ENCODE measurements at regions not wholly inside any gene's neighbourhood (a gene's known extent, or its start where the extent isn't known, plus 50 kb on each side); places are given as distances from the start of the nearest gene placed in this dataset.

- no peaks in the 10 kb centered on the region for H3K36me3 ChIP-seq (ENCODE audit: insufficient read depth, insufficient read length, low read length)
- H3K9me3 ChIP-seq (ENCODE audit: insufficient read depth, low read length), result no peaks in the 10 kb centered on the region; the same call in 1 of the 2 replicates
- H3K27me3 ChIP-seq (ENCODE audit: insufficient read depth, insufficient read length), result no peaks in the 10 kb centered on the region
- no peaks in the 10 kb centered on the region for H3K4me1 ChIP-seq (ENCODE audit: insufficient read depth, insufficient read length)
- H3K9ac ChIP-seq (ENCODE audit: insufficient read length, low read depth), result no peak overlapping the region
- TF ChIP-seq SUZ12 (IDR thresholded peaks at IDR 0.05; ENCODE audit: extremely low read depth, insufficient read depth, insufficient read length) (no peak), YY1 (IDR thresholded peaks at IDR 0.05; ENCODE audit: insufficient read depth, insufficient read length) (no peak), ZNF274 (IDR thresholded peaks at IDR 0.05; ENCODE audit: low read depth, low read length) (no peak)
- DNase-seq (ENCODE audit: low read depth, low spot score), result no peak
- no peak overlapping the region for H3K4me3 ChIP-seq (ENCODE audit: insufficient read length, low read depth)
These were observed 268.6 kb downstream of the ERMARD start for GRCh38 chr6:170019818-170020583.

- Histone ChIP-seq H3K9ac (ENCODE audit: insufficient read length, low read depth) (no peak overlapping the region), H3K27me3 (ENCODE audit: insufficient read depth, insufficient read length) (no peaks in the 10 kb centered on the region), H3K4me3 (ENCODE audit: insufficient read length, low read depth) (no peak overlapping the region), H3K4me1 (ENCODE audit: insufficient read depth, insufficient read length) (no peaks in the 10 kb centered on the region), H3K36me3 (ENCODE audit: insufficient read depth, insufficient read length, low read length) (no peaks in the 10 kb centered on the region), H3K9me3 (ENCODE audit: insufficient read depth, low read length) (no peaks in the 10 kb centered on the region; the same call in 1 of the 2 replicates)
- TF ChIP-seq SUZ12 (IDR thresholded peaks at IDR 0.05; ENCODE audit: extremely low read depth, insufficient read depth, insufficient read length), result no peak
- DNase-seq (ENCODE audit: low read depth, low spot score), result no peak
These were observed 267.8 kb downstream of the ERMARD start for GRCh38 chr6:170018936-170019817.

- Histone ChIP-seq H3K27me3 (ENCODE audit: insufficient read depth, insufficient read length) (no peaks in the 10 kb centered on the region), H3K9ac (ENCODE audit: insufficient read length, low read depth) (no peak overlapping the region), H3K9me3 (ENCODE audit: insufficient read depth, low read length) (no peaks in the 10 kb centered on the region; the same call in 1 of the 2 replicates), H3K4me3 (ENCODE audit: insufficient read length, low read depth) (no peak overlapping the region), H3K36me3 (ENCODE audit: insufficient read depth, insufficient read length, low read length) (no peaks in the 10 kb centered on the region), H3K4me1 (ENCODE audit: insufficient read depth, insufficient read length) (no peaks in the 10 kb centered on the region)
- DNase-seq (ENCODE audit: low read depth, low spot score), result no peak
- TF ChIP-seq ZNF274 (IDR thresholded peaks at IDR 0.05; ENCODE audit: low read depth, low read length) (no peak), YY1 (IDR thresholded peaks at IDR 0.05; ENCODE audit: insufficient read depth, insufficient read length) (no peak), SUZ12 (IDR thresholded peaks at IDR 0.05; ENCODE audit: extremely low read depth, insufficient read depth, insufficient read length) (no peak)
These were observed 267.1 kb downstream of the ERMARD start for GRCh38 chr6:170018422-170018935.

GRCh38 chr6:170017603-170018320, 266.3 kb downstream of the ERMARD start:
- TF ChIP-seq YY1 (IDR thresholded peaks at IDR 0.05; ENCODE audit: insufficient read depth, insufficient read length) (no peak), SUZ12 (IDR thresholded peaks at IDR 0.05; ENCODE audit: extremely low read depth, insufficient read depth, insufficient read length) (no peak), ZNF274 (IDR thresholded peaks at IDR 0.05; ENCODE audit: low read depth, low read length) (no peak)
- Histone ChIP-seq H3K4me1 (ENCODE audit: insufficient read depth, insufficient read length) (no peaks in the 10 kb centered on the region), H3K36me3 (ENCODE audit: insufficient read depth, insufficient read length, low read length) (no peaks in the 10 kb centered on the region), H3K9ac (ENCODE audit: insufficient read length, low read depth) (no peak overlapping the region), H3K9me3 (ENCODE audit: insufficient read depth, low read length) (peaks cover 3% of the 10 kb centered on the region; the same call in 1 of the 2 replicates), H3K27me3 (ENCODE audit: insufficient read depth, insufficient read length) (no peaks in the 10 kb centered on the region), H3K4me3 (ENCODE audit: insufficient read length, low read depth) (no peak overlapping the region)
- DNase-seq (ENCODE audit: low read depth, low spot score), result no peak

DNA sequence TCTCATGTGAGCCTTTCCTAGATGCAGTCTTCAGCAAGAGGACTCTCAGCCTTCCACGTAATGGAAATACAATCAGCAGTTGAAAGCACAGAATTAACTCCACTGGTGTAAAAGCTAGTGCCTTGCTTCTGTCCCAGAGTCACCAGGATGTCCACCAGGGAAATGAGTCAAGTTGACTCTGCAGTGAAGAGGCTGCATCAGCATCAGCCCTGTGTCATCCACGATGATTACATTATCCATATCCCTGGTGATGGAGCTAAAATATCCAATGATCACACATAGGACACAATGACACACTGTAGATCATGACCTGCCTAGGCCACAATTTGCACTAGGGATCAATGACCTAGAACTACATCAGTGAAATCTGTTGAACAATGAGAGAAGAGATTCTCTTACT, 262.4 kb downstream of the ERMARD start:
- no peak overlapping the region for H3K9ac ChIP-seq (ENCODE audit: insufficient read length, low read depth)
- H3K36me3 ChIP-seq (ENCODE audit: insufficient read depth, insufficient read length, low read length), result no peaks in the 10 kb centered on the region
- no peak for DNase-seq (ENCODE audit: low read depth, low spot score)
- no peak overlapping the region for H3K4me3 ChIP-seq (ENCODE audit: insufficient read length, low read depth)
- H3K9me3 ChIP-seq (ENCODE audit: insufficient read depth, low read length), result peaks cover 3% of the 10 kb centered on the region; the same call in 1 of the 2 replicates
- peaks cover 3% of the 10 kb centered on the region for H3K4me1 ChIP-seq (ENCODE audit: insufficient read depth, insufficient read length)
- H3K27me3 ChIP-seq (ENCODE audit: insufficient read depth, insufficient read length), result no peaks in the 10 kb centered on the region
- TF ChIP-seq ZNF274 (IDR thresholded peaks at IDR 0.05; ENCODE audit: low read depth, low read length), result no peak

DNA sequence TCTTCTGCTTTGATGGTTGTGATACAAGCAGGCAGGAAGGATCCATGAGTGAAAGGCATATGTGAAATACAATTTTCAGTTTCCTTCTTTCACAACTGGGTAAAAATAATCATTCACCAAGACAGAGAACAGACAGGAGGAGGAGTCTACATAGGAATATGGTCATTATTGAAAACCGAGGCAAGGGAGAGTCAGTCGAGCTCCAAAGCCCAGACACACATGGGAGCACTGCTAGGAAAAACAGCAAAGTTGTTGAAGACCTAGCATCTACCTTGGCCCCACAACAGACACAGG, 260.6 kb downstream of the ERMARD start:
- no peaks in the 10 kb centered on the region for H3K27me3 ChIP-seq (ENCODE audit: insufficient read depth, insufficient read length)
- no peak for DNase-seq (ENCODE audit: low read depth, low spot score)
- H3K36me3 ChIP-seq (ENCODE audit: insufficient read depth, insufficient read length, low read length), result no peaks in the 10 kb centered on the region
- peaks cover 3% of the 10 kb centered on the region; the same call in 1 of the 2 replicates for H3K9me3 ChIP-seq (ENCODE audit: insufficient read depth, low read length)
- H3K4me1 ChIP-seq (ENCODE audit: insufficient read depth, insufficient read length), result peaks cover 10% of the 10 kb centered on the region
- no peak for TF ChIP-seq YY1 (IDR thresholded peaks at IDR 0.05; ENCODE audit: insufficient read depth, insufficient read length)
- TF ChIP-seq ZNF274 (IDR thresholded peaks at IDR 0.05; ENCODE audit: low read depth, low read length), result no peak
- TF ChIP-seq SUZ12 (IDR thresholded peaks at IDR 0.05; ENCODE audit: extremely low read depth, insufficient read depth, insufficient read length), result no peak
- no peak overlapping the region for H3K4me3 ChIP-seq (ENCODE audit: insufficient read length, low read depth)
- no peak overlapping the region for H3K9ac ChIP-seq (ENCODE audit: insufficient read length, low read depth)

All from NT2/D1 (cell line).